ENCODE measurements at regions not wholly inside any gene's neighbourhood (a gene's known extent, or its start where the extent isn't known, plus 50 kb on each side); places are given as distances from the start of the nearest gene placed in this dataset.

DNA sequence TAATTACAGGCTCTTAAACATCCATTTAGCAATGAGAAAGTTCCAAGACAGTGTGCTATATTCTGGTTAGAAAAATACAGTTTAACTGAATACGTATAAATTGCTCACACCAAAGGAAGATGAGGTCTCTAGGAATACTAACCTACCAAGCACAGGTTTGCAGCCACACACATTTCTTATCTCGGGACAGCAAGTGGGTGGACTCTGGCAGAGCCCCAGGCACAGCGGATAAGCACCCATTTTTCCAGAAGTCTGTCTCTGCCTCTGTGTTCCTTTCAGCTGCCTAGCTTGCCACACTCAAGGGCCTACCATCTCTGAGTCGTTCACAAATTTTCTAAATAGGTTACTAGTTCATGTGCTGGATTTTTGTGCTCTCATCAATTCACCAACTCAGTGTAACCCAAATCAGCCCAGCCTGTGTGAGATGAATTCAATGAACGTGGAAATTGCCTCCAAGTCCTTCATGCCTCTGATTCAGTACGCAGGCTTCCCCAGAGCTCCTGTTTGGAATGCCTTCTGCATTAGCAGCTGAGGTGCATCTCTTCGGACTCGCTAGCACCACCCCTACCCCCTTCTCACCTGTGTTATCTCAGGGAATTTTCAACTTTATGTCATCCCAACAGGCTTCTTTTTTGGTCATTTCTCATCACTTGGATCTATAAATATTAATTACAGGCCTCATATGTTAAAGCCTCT lies 581.0 kb upstream of the CDH11 start:
- TF ChIP-seq, protein P1, sequence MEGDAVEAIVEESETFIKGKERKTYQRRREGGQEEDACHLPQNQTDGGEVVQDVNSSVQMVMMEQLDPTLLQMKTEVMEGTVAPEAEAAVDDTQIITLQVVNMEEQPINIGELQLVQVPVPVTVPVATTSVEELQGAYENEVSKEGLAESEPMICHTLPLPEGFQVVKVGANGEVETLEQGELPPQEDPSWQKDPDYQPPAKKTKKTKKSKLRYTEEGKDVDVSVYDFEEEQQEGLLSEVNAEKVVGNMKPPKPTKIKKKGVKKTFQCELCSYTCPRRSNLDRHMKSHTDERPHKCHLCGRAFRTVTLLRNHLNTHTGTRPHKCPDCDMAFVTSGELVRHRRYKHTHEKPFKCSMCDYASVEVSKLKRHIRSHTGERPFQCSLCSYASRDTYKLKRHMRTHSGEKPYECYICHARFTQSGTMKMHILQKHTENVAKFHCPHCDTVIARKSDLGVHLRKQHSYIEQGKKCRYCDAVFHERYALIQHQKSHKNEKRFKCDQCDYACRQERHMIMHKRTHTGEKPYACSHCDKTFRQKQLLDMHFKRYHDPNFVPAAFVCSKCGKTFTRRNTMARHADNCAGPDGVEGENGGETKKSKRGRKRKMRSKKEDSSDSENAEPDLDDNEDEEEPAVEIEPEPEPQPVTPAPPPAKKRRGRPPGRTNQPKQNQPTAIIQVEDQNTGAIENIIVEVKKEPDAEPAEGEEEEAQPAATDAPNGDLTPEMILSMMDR (conservative IDR thresholded peaks at IDR 0.05 in 1 of 2, IDR thresholded peaks at IDR 0.05 in 1 of 2; ENCODE audit: low read depth in 1 of 2, low read length in 2 of 2) = no peak
- no peak for TF ChIP-seq EZH2 (IDR thresholded peaks at IDR 0.05; ENCODE audit: low read length, missing control alignments)
